ENCODE measurements at regions not wholly inside any gene's neighbourhood (a gene's known extent, or its start where the extent isn't known, plus 50 kb on each side); places are given as distances from the start of the nearest gene placed in this dataset.

- no peak overlapping the region for H3K4me3 ChIP-seq (ENCODE audit: low read depth, low read length)
- TF ChIP-seq, protein P1, sequence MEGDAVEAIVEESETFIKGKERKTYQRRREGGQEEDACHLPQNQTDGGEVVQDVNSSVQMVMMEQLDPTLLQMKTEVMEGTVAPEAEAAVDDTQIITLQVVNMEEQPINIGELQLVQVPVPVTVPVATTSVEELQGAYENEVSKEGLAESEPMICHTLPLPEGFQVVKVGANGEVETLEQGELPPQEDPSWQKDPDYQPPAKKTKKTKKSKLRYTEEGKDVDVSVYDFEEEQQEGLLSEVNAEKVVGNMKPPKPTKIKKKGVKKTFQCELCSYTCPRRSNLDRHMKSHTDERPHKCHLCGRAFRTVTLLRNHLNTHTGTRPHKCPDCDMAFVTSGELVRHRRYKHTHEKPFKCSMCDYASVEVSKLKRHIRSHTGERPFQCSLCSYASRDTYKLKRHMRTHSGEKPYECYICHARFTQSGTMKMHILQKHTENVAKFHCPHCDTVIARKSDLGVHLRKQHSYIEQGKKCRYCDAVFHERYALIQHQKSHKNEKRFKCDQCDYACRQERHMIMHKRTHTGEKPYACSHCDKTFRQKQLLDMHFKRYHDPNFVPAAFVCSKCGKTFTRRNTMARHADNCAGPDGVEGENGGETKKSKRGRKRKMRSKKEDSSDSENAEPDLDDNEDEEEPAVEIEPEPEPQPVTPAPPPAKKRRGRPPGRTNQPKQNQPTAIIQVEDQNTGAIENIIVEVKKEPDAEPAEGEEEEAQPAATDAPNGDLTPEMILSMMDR (IDR thresholded peaks at IDR 0.05; ENCODE audit: insufficient read depth, low read length) = no peak
- DNase-seq (ENCODE audit: low read depth) = no peak
Measured at GRCh38 chr4:23225564-23225963, 532.8 kb downstream of the GBA3 start.

DNA sequence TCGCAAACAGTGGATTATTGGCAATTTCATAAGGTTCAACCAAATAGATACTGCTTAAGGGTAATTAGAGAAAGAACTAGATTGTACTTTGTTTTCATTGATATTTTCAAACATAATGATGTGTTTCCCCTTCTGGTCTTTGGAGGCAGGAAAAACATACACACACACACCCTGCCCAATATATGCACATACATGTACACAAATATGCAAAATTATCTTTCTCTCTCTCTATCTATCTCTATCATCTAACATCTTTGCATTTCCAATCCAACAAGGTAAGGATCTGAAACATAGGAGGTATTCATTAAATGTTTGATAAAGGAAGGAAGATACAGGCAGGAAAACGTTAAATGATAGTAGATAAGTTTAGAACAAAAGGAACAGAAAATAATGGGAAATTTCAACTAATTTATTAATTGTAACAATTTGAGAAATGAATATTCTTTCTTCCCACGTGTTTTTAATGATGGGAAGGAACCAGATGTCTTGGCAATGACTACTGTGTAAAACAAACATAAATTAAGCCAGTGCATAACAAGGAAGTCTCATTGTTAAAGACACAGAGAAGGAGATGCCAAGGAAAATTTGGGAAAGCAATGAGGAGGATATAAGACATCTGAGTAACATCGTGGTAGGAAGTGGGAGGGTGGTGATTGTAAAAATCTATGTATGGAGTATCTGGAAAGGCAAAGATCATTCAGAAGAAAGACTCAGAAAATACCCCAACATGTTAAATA, 532.1 kb downstream of the GBA3 start:
- DNase-seq (ENCODE audit: low read depth) = no peak
- TF ChIP-seq, protein P1 (IDR thresholded peaks at IDR 0.05; ENCODE audit: insufficient read depth, low read length) = no peak
- H3K4me3 ChIP-seq (ENCODE audit: low read depth, low read length) = no peak overlapping the region

DNA sequence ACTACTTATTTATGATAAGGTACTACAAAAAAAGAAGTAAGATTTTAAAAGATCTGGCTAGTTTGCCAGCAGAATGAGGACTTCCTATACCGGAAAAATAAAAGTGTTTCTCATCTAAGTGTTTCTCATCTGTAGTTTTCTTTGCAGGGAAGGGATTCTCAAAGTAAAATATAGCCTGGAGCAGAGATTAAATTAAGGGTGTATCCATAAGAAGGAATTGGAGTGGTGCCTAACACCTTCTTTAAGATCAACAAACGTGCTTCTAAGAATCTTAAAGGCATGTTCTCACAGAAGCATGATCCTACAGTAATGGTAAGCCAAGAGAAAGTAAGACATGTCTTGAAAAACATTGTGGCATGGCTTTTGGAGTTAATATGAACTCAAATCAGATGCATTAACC, 528.2 kb downstream of the GBA3 start:
- no peak for DNase-seq (ENCODE audit: low read depth)
- TF ChIP-seq, protein P1 (IDR thresholded peaks at IDR 0.05; ENCODE audit: insufficient read depth, low read length) = no peak
- H3K4me3 ChIP-seq (ENCODE audit: low read depth, low read length) = no peak overlapping the region

DNA sequence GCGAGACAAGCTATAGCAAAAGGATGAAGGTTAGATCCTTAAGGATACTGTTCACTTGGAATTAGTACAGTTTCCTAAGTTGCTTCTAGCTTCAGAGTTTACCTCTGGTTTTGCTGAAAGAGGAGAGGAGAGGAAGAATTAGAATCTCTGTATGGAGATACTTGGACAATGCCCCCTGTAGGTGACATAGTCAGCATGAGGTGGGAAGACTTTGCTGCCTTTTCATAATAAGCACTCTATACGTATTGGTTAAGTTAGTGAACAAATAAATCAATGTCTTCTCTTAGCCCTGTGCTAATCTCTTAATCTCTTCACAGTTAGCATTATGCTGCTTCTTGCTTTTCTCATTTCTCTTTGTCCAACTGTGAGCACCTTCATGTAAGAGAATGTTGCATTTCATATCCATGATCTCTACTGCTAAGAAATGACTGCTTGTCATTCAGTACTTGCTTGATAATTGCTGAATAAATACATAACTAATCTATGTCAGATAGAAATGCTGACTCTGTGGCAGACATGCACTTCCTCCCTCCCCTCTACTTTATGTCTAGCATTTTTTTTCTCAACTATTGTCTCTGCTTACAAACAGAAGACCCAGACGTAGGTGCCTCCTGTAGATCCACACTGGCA, 527.2 kb downstream of the GBA3 start:
- TF ChIP-seq, protein P1 (IDR thresholded peaks at IDR 0.05; ENCODE audit: insufficient read depth, low read length) = no peak
- no peak for DNase-seq (ENCODE audit: low read depth)
- H3K4me3 ChIP-seq (ENCODE audit: low read depth, low read length) = no peak overlapping the region

DNA sequence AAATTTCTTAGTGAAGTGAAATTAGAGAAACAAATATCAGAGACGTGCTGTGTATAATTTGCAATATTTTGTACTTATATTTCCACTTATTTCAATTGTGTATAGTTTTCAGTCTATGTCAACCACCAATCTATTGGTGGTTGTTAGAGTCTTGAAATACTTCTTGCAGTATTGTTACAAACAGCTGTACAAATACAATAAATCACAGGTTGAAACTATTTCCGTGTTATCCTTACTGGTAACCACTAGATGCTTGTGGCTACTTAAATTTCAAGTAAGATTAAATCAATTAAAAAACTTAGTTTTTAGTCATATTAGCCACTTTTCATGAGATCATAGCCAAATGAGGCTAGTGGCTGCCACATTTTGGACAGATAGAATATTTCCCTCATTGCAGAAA, 520.5 kb downstream of the GBA3 start:
- H3K4me3 ChIP-seq (ENCODE audit: low read depth, low read length) = no peak overlapping the region
- DNase-seq (ENCODE audit: low read depth) = no peak
- TF ChIP-seq, protein P1 (IDR thresholded peaks at IDR 0.05; ENCODE audit: insufficient read depth, low read length) = no peak

GRCh38 chr4:23212558-23212957, 519.8 kb downstream of the GBA3 start:
- DNase-seq (ENCODE audit: low read depth) = no peak
- no peak overlapping the region for H3K4me3 ChIP-seq (ENCODE audit: low read depth, low read length)
- TF ChIP-seq, protein P1 (IDR thresholded peaks at IDR 0.05; ENCODE audit: insufficient read depth, low read length) = no peak
